ENCODE measurements at regions not wholly inside any gene's neighbourhood (a gene's known extent, or its start where the extent isn't known, plus 50 kb on each side); places are given as distances from the start of the nearest gene placed in this dataset.

GRCh38 chr15:89385596-89386331 lies 51.1 kb upstream of the POLG start:
- H3K23ac ChIP-seq (ENCODE audit: insufficient read length, low read depth, low read length): no peak overlapping the region
- TF ChIP-seq CTCF (conservative IDR thresholded peaks at IDR 0.05): no peak
- Mint-ChIP-seq H3K27me3 (ENCODE audit: low read depth) (peaks cover 93% of the 10 kb centered on the region), H3K36me3 (ENCODE audit: insufficient read depth in 1 of 3, low read depth in 3 of 3) (no peaks in the 10 kb centered on the region), H3K9me3 (no peaks in the 10 kb centered on the region; a peak in 1 of 5 replicates), H3K4me3 (no peak overlapping the region), H3K4me1 (peaks cover 32 to 43% of the 10 kb centered on the region in 2 experiments), H3K27ac (no peak overlapping the region)
- H2BK5ac ChIP-seq (ENCODE audit: insufficient read length, low read length): no peak overlapping the region
- H2AK5ac ChIP-seq (ENCODE audit: insufficient read length, low read length): no peak overlapping the region
- H3K23me2 ChIP-seq (ENCODE audit: insufficient read length, low read depth, low read length, poor library complexity, severe bottlenecking): no peaks in the 10 kb centered on the region
- no peak overlapping the region for H3K56ac ChIP-seq (ENCODE audit: insufficient read length, low read depth, low read length)
- H4K5ac ChIP-seq (ENCODE audit: insufficient read length, low read depth, low read length): no peak overlapping the region
- no peak overlapping the region for H2BK20ac ChIP-seq (ENCODE audit: low read depth, low read length, poor library complexity, severe bottlenecking)
- H3K14ac ChIP-seq (ENCODE audit: insufficient read depth, low read length): no peak overlapping the region
- no peaks in the 10 kb centered on the region; the same call in 1 of the 2 replicates for H3K4me1 ChIP-seq (ENCODE audit: insufficient read depth, low read length)
- no peak overlapping the region for H2AFZ ChIP-seq (ENCODE audit: low read length)
- peaks cover 30% of the 10 kb centered on the region for H3K27me3 ChIP-seq (ENCODE audit: insufficient read depth, low read length)
- H3K79me2 ChIP-seq (ENCODE audit: insufficient read depth, low read length): no peaks in the 10 kb centered on the region
- H4K20me1 ChIP-seq (ENCODE audit: control insufficient read depth, insufficient read depth, insufficient read length): no peaks in the 10 kb centered on the region
- DNase-seq: no peak
- no peak overlapping the region for H3K18ac ChIP-seq (ENCODE audit: insufficient read length, low read depth, low read length)
- H3K4ac ChIP-seq (ENCODE audit: low read depth, low read length): no peak overlapping the region
- no peak overlapping the region for H3T11ph ChIP-seq (ENCODE audit: low read length)
- no peak overlapping the region for H2BK120ac ChIP-seq (ENCODE audit: low read depth, low read length, poor library complexity, severe bottlenecking)
- no peak overlapping the region for H4K91ac ChIP-seq (ENCODE audit: insufficient read length, low read depth, low read length)
- no peak overlapping the region for H2BK12ac ChIP-seq (ENCODE audit: insufficient read length, low read depth, low read length)
- no peak overlapping the region for H3K9ac ChIP-seq (ENCODE audit: extremely low read depth, insufficient read length, low read length)
- WGBS (ENCODE audit: extremely low coverage, insufficient read length, low lambda C conversion rate): no CpG with 5 or more reads among the region's 10 CpGs
- H3K27ac ChIP-seq (ENCODE audit: insufficient read length, low read depth, low read length): no peak overlapping the region
- H2BK15ac ChIP-seq (ENCODE audit: low read depth, low read length): no peak overlapping the region
- H4K8ac ChIP-seq (replicated peaks; ENCODE audit: insufficient read length, low read depth, low read length): no peak overlapping the region
- no peaks in the 10 kb centered on the region for H3K9me3 ChIP-seq (ENCODE audit: control insufficient read depth, low read depth, low read length)
- H3K4me2 ChIP-seq (ENCODE audit: insufficient read depth, insufficient read length, low read length): no peak overlapping the region
- H3K79me1 ChIP-seq (ENCODE audit: insufficient read depth, low read depth, low read length, poor library complexity, severe bottlenecking): no peaks in the 10 kb centered on the region
